HepG2 (cell line): ENCODE measurements at regions not wholly inside any gene's neighbourhood (a gene's known extent, or its start where the extent isn't known, plus 50 kb on each side); places are given as distances from the start of the nearest gene placed in this dataset.

ENCODE experiments used
- ARID3A ChIP-seq: IDR thresholded peaks from 2 replicates; pipeline ENCODE4 v1.6.1; 2012; ENCODE audit warnings: low read depth, low read length, improper control_type of control experiment
- MXI1 ChIP-seq: IDR thresholded peaks from 3 replicates; pipeline ENCODE4 v1.6.1; 2012; ENCODE audit warnings: low read depth, low read length, inconsistent platforms, borderline replicate concordance
- NFIC ChIP-seq: IDR thresholded peaks from 2 replicates; pipeline ENCODE4 v1.6.1; 2012; ENCODE audit warnings: mild to moderate bottlenecking, low read length, inconsistent platforms

GRCh38 chr16:63880948-63881347 is 1240.9 kb downstream of the CDH11 start:
- TF ChIP-seq MXI1 = no peak
- TF ChIP-seq NFIC = no peak
- no peak for TF ChIP-seq ARID3A
